HG02610 (cell line): ENCODE measurements at regions not wholly inside any gene's neighbourhood (a gene's known extent, or its start where the extent isn't known, plus 50 kb on each side); places are given as distances from the start of the nearest gene placed in this dataset.

Experiments used
- ATAC-seq: cut with Tn5 transposase; IDR thresholded peaks from one replicate; pipeline ENCODE4 v1.9.1; 2021; ENCODE audit warnings: mild to moderate bottlenecking, moderate library complexity; ENCODE audit not compliant: unreplicated experiment

GRCh38 chr2:7899923-7900322, 781.9 kb upstream of the ID2 start:
- no peak for ATAC-seq

- no peak for ATAC-seq
Observed at GRCh38 chr2:7900593-7900992, 781.3 kb upstream of the ID2 start.

GRCh38 chr2:7902251-7902765, 779.5 kb upstream of the ID2 start:
- ATAC-seq: no peak

- no peak for ATAC-seq
Observed at GRCh38 chr2:7904319-7904718, 777.5 kb upstream of the ID2 start.

- ATAC-seq: no peak
Observed at GRCh38 chr2:7905756-7906155, 776.1 kb upstream of the ID2 start.

- ATAC-seq: no peak
Observed at GRCh38 chr2:7906431-7906830, 775.4 kb upstream of the ID2 start.

GRCh38 chr2:7907041-7907440, 774.8 kb upstream of the ID2 start:
- ATAC-seq: no peak

GRCh38 chr2:7910752-7911151, 771.1 kb upstream of the ID2 start:
- no peak for ATAC-seq

GRCh38 chr2:7911196-7911595, 770.7 kb upstream of the ID2 start:
- ATAC-seq: no peak

GRCh38 chr2:7913974-7914373, 767.9 kb upstream of the ID2 start:
- no peak for ATAC-seq

- no peak for ATAC-seq
Observed at GRCh38 chr2:7915302-7916091, 766.4 kb upstream of the ID2 start.

GRCh38 chr2:7916670-7917069, 765.2 kb upstream of the ID2 start:
- ATAC-seq: no peak

GRCh38 chr2:7919510-7919909, 762.3 kb upstream of the ID2 start:
- ATAC-seq: no peak

GRCh38 chr2:7924023-7924762, 757.7 kb upstream of the ID2 start:
- no peak for ATAC-seq

- ATAC-seq: no peak
Observed at GRCh38 chr2:7925506-7925905, 756.4 kb upstream of the ID2 start.

GRCh38 chr2:7927691-7928090, 754.2 kb upstream of the ID2 start:
- no peak for ATAC-seq

- no peak for ATAC-seq
Observed at GRCh38 chr2:7929281-7929680, 752.6 kb upstream of the ID2 start.

- ATAC-seq: no peak
Observed at GRCh38 chr2:7930800-7931635, 750.8 kb upstream of the ID2 start.

GRCh38 chr2:7931808-7932207, 750.0 kb upstream of the ID2 start:
- no peak for ATAC-seq

- ATAC-seq: no peak
Observed at GRCh38 chr2:7933672-7934071, 748.2 kb upstream of the ID2 start.

GRCh38 chr2:7934476-7934875, 747.4 kb upstream of the ID2 start:
- no peak for ATAC-seq
